MCF 10A (cell line): ENCODE measurements at regions not wholly inside any gene's neighbourhood (a gene's known extent, or its start where the extent isn't known, plus 50 kb on each side); places are given as distances from the start of the nearest gene placed in this dataset.
"Not testable (repeated sequence)": the region's sequence is repeated elsewhere in the genome, so short reads cannot be mapped to it uniquely, and the experiment has no call there.

Source experiments
- BruUV-seq: library from RNA; stranded (reverse); fragments of 400-500 nt; replicated peaks from 2 replicates; lab custom pipeline; 2021; lab: Mats Ljungman, UMichigan
- CTCF ChIA-PET: fragments of 300-600 bp; sonication (Branson Sonifier 250); formaldehyde crosslinking; extraction: SDS; loops from one replicate; lab custom pipeline; 2021; ENCODE audit warnings: antibody characterized with exemption, inconsistent platforms; lab: Yijun Ruan, JAX
- POLR2A ChIA-PET: fragments of 300-600, 350-650 bp; sonication (Branson Sonifier 250); formaldehyde crosslinking; extraction: SDS; loops from one replicate; lab custom pipeline; 2020; ENCODE audit warnings: antibody characterized with exemption, inconsistent platforms; lab: Yijun Ruan, JAX
- DNase-seq: peaks from one replicate; pipeline ENCODE4 v3.0.0-alpha.2; 2018; ENCODE audit not compliant: unreplicated experiment
- H3K27ac Mint-ChIP-seq: one replicate; pipeline ENCODE4 v1.8.0; 2022; ENCODE audit warnings: mild to moderate bottlenecking, low read depth, mixed read lengths; ENCODE audit not compliant: unreplicated experiment
- H3K27me3 Mint-ChIP-seq: one replicate; pipeline ENCODE4 v1.8.0; 2022; ENCODE audit warnings: mixed read lengths; ENCODE audit not compliant: insufficient read depth, unreplicated experiment
- H3K36me3 Mint-ChIP-seq: one replicate; pipeline ENCODE4 v1.8.0; 2022; ENCODE audit warnings: mild to moderate bottlenecking, moderate library complexity, mixed read lengths; ENCODE audit not compliant: insufficient read depth, unreplicated experiment
- H3K4me1 Mint-ChIP-seq: one replicate; pipeline ENCODE4 v1.8.0; 2022; ENCODE audit warnings: mixed read lengths; ENCODE audit not compliant: insufficient read depth, unreplicated experiment
- H3K4me3 Mint-ChIP-seq: one replicate; pipeline ENCODE4 v1.8.0; 2022; ENCODE audit warnings: mild to moderate bottlenecking, moderate library complexity, mixed read lengths; ENCODE audit not compliant: unreplicated experiment
- H3K9me3 Mint-ChIP-seq: one replicate; pipeline ENCODE4 v1.8.0; 2022; ENCODE audit warnings: mixed read lengths; ENCODE audit not compliant: unreplicated experiment
- intact Hi-C: fragments of 100-400 bp; cut with micrococcal nuclease; formaldehyde crosslinking; loops from 2 replicates; pipeline ENCODE4 v1.14.1; 2022
- TF ChIP-seq, protein P1 (sequence below): fragments of 200-600 bp; IDR thresholded peaks from one replicate; pipeline ENCODE4 v1.8.0; 2022; ENCODE audit warnings: antibody characterized with exemption, mild to moderate bottlenecking; ENCODE audit not compliant: unreplicated experiment

DNA sequence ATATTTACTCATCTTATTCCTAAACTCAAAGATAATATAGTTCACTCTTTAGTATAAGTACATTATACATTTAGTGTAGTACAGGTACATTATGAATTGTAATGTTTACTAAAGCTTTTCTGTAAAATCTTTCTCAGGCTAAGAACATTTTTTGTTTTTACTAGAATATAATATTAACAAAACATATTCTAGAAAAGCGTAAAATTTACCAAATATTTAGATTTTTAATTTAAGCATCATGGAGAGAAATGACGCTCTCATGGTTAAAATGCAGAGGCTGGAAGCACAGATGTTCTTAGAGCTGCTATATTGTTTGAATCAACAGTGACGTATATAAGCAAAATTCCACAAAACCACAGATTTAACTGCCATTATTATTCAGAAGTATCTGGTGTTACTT, 54.7 kb upstream of the NBPF15 start:
- BruUV-seq, CTCF ChIA-PET, H3K4me1 Mint-ChIP-seq, intact Hi-C loops, DNase-seq, H3K36me3 Mint-ChIP-seq, H3K9me3 Mint-ChIP-seq, H3K27ac Mint-ChIP-seq, H3K27me3 Mint-ChIP-seq, POLR2A ChIA-PET, H3K4me3 Mint-ChIP-seq: not testable (repeated sequence)

DNA sequence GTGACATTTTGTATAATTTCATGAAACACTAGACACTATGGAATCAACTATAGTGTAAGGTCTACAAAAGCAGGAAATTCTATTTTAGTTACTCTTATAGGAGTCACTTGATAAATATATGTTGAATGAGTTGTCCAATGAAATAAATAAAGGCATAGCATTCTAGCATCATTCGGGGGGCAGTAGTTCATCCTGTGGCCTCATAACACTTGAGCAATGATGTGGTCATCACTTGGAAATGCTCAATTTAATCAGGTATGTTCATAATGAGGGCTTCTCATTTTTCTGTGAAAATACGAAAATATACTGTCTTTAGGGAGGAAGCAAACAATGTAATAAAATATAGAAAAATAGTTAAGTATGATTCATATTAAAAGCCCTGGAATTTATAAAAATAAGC, 55.4 kb upstream of the NBPF15 start:
- DNase-seq, BruUV-seq, H3K36me3 Mint-ChIP-seq, H3K27ac Mint-ChIP-seq, POLR2A ChIA-PET, intact Hi-C loops, H3K27me3 Mint-ChIP-seq, CTCF ChIA-PET, H3K9me3 Mint-ChIP-seq, H3K4me3 Mint-ChIP-seq: not testable (repeated sequence)
- peaks cover 12% of the 10 kb centered on the region for H3K4me1 Mint-ChIP-seq

DNA sequence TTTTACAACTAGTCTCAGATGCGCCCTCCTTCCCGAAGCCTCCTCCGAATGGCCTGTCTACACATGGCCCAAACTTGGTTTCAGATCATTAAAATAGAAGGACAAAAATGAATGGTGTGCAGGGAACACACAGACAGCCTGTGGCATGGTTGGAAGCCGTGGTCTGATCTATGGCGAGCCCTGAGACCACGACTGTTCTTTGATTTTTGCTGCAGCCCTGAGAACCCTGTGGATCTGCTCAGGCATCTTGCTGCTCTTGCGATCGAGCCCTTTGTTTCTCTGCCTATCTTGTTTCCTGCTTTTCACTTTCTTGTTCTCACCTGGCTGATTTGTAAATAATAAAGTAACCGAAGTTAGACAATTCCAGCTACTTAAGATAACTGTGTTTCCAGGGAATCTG, 57.0 kb upstream of the NBPF15 start:
- BruUV-seq, POLR2A ChIA-PET, H3K4me3 Mint-ChIP-seq, H3K27ac Mint-ChIP-seq, H3K27me3 Mint-ChIP-seq, H3K9me3 Mint-ChIP-seq, DNase-seq, intact Hi-C loops, CTCF ChIA-PET, H3K36me3 Mint-ChIP-seq: not testable (repeated sequence)
- peaks cover 13% of the 10 kb centered on the region for H3K4me1 Mint-ChIP-seq

DNA sequence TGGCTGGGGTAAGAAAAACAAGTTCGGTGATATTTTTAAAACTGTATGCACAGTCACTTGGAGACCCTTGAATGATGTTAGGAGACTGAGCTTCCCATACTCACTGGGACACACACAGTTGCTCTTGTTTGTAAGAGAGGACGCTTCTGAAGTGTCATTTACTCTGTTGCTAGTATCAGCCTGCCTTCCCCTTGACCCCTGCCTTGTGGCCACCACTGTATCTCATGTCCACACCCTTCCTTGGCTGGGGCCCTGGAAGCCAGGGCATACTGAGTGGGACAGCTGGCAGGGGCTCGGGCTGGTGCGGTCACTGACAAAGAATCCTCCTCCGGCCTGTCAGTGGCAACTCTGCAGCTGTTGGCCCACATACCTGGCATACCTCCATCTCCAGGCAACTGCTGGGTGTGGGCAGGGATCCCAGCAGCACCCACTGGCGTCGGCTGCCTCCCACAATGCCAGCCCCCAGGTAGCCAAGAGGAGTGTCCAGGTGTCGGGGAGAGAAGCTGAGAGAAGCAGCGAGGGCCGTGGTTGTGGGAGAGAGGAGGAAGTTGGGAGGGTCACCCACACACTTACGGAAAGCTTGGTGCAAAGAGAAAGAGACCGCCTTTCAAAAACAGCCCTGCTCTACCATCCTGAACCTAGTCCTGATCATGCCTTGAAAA, 58.2 kb upstream of the NBPF15 start:
- H3K4me3 Mint-ChIP-seq, POLR2A ChIA-PET, H3K36me3 Mint-ChIP-seq, CTCF ChIA-PET, BruUV-seq, H3K27ac Mint-ChIP-seq, intact Hi-C loops, H3K27me3 Mint-ChIP-seq, H3K9me3 Mint-ChIP-seq, DNase-seq: not testable (repeated sequence)
- H3K4me1 Mint-ChIP-seq: peaks cover 17% of the 10 kb centered on the region

- CTCF ChIA-PET, intact Hi-C loops, H3K9me3 Mint-ChIP-seq, H3K27me3 Mint-ChIP-seq, H3K36me3 Mint-ChIP-seq: not testable (repeated sequence)
- POLR2A ChIA-PET: interaction anchor here (1.0 to 1.2 kb wide), 3 partner anchors 22 to 112 kb away, joined by 3 to 21 read pairs (median 4); no protein-coding TSS in a partner anchor
- BruUV-seq: TSS peak; percentile 100
- peak; percentile 88 for DNase-seq
- H3K4me3 Mint-ChIP-seq: peak overlapping the region; percentile 75
- H3K4me1 Mint-ChIP-seq: peaks cover 17% of the 10 kb centered on the region
- H3K27ac Mint-ChIP-seq: peak overlapping the region; percentile 100
Observed at GRCh38 chr1:144523661-144524407, 62.4 kb upstream of the NBPF15 start.

DNA sequence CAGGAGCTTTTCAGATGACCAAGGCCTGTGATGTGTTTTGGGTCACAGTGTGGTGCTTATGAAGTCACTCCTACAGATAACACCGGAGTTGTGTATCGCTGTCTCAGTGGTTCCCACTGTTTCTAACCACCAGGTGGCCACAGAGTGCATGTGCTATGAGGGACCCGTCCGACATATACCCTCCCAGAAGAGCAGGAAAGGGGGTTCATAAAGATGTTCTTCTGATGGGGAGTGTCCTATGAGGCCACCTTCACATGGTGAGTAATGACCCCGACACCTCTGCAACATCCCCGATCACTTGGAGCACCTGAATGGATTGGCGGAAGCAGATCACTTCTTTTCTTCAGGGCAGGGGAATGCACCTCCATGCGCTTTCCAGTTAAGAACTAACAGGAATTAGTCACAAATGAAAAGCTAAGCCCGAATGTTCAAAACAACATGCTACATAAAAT, 60.5 kb upstream of the PPIAL4F start:
- H3K4me3 Mint-ChIP-seq, H3K4me1 Mint-ChIP-seq, intact Hi-C loops, H3K27ac Mint-ChIP-seq, DNase-seq, BruUV-seq, H3K27me3 Mint-ChIP-seq, H3K9me3 Mint-ChIP-seq, H3K36me3 Mint-ChIP-seq: not testable (repeated sequence)
- ChIA-PET POLR2A (interaction anchor here (2.1 kb wide), 1 partner anchor 20 kb away, joined by 8 read pairs; no protein-coding TSS in a partner anchor), CTCF (interaction anchor here (0.7 to 1.1 kb wide), 2 partner anchors 19 to 44 kb away, joined by 3 read pairs; no protein-coding TSS in a partner anchor)
- TF ChIP-seq, protein P1, sequence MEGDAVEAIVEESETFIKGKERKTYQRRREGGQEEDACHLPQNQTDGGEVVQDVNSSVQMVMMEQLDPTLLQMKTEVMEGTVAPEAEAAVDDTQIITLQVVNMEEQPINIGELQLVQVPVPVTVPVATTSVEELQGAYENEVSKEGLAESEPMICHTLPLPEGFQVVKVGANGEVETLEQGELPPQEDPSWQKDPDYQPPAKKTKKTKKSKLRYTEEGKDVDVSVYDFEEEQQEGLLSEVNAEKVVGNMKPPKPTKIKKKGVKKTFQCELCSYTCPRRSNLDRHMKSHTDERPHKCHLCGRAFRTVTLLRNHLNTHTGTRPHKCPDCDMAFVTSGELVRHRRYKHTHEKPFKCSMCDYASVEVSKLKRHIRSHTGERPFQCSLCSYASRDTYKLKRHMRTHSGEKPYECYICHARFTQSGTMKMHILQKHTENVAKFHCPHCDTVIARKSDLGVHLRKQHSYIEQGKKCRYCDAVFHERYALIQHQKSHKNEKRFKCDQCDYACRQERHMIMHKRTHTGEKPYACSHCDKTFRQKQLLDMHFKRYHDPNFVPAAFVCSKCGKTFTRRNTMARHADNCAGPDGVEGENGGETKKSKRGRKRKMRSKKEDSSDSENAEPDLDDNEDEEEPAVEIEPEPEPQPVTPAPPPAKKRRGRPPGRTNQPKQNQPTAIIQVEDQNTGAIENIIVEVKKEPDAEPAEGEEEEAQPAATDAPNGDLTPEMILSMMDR: peak; percentile 65

- H3K4me3 Mint-ChIP-seq, DNase-seq, H3K4me1 Mint-ChIP-seq, BruUV-seq, H3K9me3 Mint-ChIP-seq, POLR2A ChIA-PET, H3K27me3 Mint-ChIP-seq, H3K36me3 Mint-ChIP-seq, CTCF ChIA-PET, intact Hi-C loops, H3K27ac Mint-ChIP-seq: not testable (repeated sequence)
Observed at GRCh38 chr1:144533480-144533879, 59.2 kb upstream of the PPIAL4F start.

DNA sequence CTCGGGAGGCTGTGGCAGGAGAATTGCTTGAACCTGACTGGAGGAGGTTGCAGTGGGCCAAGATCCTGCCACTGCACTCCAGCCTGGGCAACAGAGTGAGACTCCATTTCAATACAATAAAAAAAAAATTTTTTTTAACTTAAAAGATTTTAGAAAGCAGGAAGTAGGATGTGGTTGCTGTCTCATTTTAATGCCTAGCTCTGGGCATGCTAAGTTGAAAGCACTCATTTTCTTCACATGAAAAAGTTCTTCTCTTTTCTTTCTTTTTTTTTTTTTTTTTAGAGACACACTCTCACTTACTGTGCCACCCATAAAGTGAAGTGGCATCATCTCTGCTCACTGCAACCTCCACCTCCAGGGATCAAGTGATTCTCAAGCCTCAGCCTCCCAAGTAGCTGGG, 58.4 kb upstream of the PPIAL4F start:
- H3K4me1 Mint-ChIP-seq, BruUV-seq, DNase-seq, CTCF ChIA-PET, H3K27ac Mint-ChIP-seq, H3K4me3 Mint-ChIP-seq, H3K9me3 Mint-ChIP-seq, intact Hi-C loops, POLR2A ChIA-PET, H3K27me3 Mint-ChIP-seq, H3K36me3 Mint-ChIP-seq: not testable (repeated sequence)
